GM19438 (cell line): ENCODE measurements at regions not wholly inside any gene's neighbourhood (a gene's known extent, or its start where the extent isn't known, plus 50 kb on each side); places are given as distances from the start of the nearest gene placed in this dataset.
"Not testable (repeated sequence)": the region's sequence is repeated elsewhere in the genome, so short reads cannot be mapped to it uniquely, and the experiment has no call there.

Experiments
- ATAC-seq: cut with Tn5 transposase; IDR thresholded peaks from one replicate; pipeline ENCODE4 v1.9.1; 2021; ENCODE audit warnings: low read depth; ENCODE audit not compliant: unreplicated experiment

DNA sequence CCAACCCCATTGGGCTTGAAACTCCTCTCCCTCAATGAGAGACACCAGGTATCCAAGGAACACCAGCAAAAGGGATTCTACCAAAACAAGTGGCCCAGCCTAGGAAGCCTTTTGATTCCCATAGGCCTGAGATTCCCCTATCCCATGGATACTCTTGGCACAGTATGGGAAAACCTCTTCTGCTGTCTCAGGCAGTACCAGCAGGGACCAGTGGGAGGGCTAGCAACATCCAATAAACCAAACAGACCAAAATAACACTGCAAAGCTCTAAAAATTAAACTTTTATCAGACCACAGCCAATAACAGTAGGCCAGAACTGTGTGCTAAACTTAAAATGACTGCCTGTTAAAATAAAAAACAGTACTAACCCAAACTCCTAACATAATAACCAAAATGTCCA lies 153.9 kb upstream of the CES5A start:
- ATAC-seq: no peak

- no peak for ATAC-seq
Measured at GRCh38 chr16:56022818-56023217, 147.6 kb upstream of the CES5A start.

GRCh38 chr16:56019274-56019673 lies 144.1 kb upstream of the CES5A start:
- no peak for ATAC-seq

GRCh38 chr16:56013962-56014552 lies 138.9 kb upstream of the CES5A start:
- ATAC-seq: no peak

GRCh38 chr16:56012482-56012811 lies 137.3 kb upstream of the CES5A start:
- ATAC-seq: no peak

DNA sequence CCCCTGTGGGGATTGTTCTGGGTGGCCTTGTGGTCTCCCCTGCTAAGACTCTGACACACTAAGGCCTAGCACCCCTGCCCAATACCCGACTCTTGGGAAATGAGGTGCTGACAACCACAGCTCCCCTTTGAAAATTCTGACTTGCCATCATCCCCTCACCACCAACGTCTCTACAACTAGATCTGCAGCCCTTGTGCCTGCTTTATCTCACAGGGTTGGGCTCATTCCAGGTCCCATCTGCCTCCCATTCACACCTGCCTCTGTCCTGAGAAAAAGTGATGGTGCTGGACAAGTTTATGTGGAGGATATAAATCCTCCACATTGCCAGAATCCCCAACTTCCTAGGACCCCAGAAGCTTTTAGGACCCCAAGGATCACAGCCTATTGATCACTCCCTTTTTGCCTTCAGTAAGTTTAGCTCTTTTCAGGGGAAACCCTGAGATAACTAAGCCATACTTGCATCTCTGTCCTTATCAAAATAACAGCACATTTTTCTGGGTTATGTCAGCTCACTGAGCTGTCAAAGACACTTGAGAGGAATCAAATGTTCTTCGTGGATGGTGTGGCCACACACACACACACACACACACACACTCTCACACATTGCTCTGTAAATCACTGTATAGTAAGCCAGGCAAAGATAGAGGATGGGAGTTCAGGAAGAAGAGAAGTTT lies 136.8 kb upstream of the CES5A start:
- no peak for ATAC-seq

DNA sequence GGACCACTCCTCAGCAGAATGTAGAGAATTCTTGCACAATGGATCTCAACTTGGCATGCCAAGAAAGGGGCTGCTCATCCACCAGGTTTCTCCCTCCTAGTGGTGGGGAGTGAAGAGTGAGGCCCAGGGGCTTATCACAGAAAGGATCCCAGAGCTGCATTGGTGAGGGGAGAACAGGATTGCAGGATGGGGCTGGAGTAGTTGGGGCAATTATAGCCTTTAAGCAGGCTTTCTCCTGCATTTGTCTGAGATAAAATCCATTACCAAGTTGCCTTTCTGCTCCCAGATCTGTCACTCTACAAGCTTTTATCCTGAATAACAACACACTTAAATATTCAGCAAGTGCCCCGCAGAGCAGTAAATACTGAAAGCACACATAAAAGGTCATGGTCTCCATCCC lies 130.8 kb upstream of the CES5A start:
- ATAC-seq: no peak

DNA sequence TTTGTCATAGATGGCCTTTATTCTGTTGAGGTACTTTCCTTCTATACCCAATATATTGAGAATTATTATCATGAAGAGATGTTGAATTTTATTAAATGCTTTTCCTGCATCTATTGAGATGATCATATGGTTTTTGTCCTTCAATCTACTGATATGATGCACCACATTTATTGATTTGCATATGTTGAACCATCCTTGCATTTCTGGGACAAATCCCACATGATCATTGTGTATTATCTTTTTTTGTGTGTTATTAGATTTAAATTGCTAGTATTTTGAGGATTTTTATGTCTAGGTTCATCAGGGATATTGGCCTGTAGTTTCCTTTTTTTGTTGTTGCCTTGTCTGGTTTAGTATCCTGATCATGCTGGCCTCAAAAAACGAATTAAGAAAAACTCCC lies 124.5 kb upstream of the CES5A start:
- no peak for ATAC-seq

DNA sequence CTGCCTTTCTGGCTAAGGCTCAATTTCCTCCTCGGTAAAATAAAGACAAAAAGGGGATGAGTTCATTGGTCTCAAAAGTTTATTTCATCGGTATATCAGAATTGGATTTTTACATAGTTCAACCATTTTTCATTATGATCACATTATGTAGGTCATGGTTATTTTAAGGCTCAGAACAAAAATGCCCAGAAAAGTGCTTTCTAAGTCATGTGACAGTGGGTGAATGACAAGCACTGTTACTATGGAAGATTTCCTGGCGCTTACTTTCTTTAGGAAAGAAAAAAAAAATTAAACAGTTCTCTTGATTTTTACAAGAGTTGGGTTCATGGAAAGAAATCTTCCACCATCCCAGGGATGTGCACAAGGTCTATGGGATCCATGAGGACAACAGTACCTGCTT lies 117.9 kb upstream of the CES5A start:
- no peak for ATAC-seq

DNA sequence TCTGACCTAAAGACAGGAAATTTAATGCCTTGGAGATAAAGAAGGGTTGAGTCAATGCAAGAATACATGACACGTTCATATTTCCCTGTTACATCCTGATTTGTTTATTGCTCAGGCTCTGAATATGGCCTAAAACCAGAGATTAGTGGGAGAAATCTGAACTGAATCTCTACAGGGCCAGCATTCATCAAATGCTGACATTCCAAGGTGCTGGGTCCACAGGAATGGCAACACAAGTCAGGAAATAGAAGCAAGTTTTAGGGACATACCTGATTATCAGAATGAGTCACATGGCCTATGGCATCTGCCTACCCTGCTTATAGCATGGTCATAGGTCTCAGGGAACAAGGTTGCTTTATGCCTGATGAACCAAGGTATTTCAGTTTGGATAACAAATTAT lies 117.4 kb upstream of the CES5A start:
- ATAC-seq: no peak

DNA sequence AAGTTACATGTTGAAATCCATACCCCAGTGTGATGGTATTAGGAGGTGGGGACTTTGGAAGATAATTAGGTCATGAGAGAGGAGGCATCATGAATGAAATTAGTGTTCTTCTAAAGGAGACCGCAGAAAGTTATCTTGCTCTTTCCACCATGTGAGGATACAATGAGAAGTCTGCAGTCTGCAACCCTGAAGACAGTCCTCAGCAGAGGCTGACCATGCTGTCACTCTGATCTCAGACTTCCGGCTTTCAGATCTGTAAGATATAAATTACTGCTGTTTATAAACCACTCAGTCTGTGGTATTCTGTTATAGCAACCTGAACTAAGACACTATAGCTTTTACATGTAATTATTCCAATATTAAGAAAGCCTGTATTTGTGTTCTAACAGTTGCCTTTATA lies 116.7 kb upstream of the CES5A start:
- no peak for ATAC-seq

DNA sequence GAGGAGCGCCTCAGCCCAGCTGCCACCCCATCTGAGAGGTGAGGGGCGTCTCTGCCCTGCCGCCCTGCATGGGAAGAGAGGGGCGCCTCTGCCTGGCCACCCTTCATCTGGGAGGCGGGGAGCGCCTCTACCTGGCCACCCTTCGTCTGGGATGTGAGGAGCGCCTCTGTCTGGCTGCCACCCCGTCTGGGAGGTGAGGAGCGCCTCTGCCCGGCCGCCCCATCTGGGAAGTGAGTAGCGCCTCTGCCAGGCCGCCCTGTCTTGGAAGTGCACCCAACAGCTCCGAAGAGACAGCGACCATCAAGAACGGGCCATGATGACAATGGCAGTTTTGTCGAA lies 114.4 kb upstream of the CES5A start:
- no peak for ATAC-seq

DNA sequence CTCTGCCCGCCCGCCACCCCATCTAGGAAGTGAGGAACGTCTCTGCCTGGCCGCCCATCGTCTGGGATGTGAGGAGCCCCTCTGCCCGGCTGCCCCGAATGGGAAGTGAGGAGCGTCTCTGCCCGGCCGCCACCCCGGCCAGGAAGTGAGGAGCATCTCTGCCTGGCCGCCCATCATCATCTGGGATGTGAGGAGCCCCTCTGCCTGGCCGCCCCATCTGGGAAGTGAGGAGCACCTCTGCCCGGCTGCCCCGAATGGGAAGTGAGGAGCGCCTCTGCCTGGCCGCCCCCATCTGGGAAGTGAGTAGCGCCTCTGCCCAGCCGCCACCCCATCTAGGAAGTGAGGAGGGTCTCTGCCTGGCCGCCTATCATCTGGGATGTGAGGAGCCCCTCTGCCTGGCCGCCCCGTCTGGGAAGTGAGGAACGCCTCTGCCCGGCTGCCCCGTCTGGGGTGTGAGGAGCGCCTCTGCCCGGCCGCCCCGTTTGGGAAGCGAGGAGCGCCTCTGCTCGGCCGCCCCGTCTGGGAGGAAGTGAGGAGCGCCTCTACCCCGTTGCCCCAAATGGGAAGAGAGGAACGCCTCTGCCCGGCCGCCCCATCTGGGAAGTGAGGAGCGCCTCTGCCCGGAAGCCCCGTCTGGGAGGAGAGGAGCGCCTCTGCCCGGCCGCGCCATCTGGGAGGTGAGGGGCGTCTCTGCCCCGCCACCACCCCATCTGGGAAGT lies 113.8 kb upstream of the CES5A start:
- ATAC-seq: not testable (repeated sequence)

DNA sequence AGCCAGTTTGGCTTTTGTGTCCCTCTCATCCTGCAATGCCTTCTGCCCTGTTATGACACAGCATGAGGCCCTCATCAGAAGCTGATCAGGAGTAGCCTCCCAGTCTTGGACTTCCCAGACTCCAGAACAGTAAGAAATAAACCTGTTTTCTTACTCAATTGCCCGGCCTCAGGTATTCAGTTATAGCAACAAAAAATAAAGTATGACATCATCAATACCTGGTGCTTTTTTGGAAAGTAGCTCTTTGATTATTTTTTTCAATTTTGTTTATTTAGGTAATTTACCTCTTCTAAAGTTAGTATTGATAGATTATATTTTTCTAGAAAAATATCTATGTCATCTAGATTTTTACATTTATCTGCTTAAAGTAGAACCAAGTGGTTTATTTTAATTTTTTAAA lies 112.8 kb upstream of the CES5A start:
- ATAC-seq: no peak

DNA sequence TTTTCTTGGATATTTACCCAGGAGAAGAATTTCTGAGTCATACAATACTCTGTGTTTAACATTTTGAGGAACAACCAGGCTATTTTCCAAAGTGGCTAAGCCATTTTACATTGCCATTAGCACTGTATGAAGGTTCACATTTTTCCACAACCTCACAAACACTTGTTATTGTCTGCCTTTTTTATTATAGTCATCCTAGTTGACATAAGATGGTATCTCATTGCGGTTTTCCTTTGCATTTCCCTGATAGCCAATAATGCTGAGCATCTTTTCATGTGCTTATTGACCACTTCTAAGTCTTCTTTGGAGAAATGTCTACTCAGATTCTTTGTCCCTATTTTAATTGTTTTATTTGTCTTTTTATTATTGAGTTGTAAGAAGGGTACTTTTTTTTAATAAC lies 107.4 kb upstream of the CES5A start:
- no peak for ATAC-seq

- no peak for ATAC-seq
Measured at GRCh38 chr16:55981557-55981956, 106.4 kb upstream of the CES5A start.

- no peak for ATAC-seq
Measured at GRCh38 chr16:55976815-55977214, 101.6 kb upstream of the CES5A start.

DNA sequence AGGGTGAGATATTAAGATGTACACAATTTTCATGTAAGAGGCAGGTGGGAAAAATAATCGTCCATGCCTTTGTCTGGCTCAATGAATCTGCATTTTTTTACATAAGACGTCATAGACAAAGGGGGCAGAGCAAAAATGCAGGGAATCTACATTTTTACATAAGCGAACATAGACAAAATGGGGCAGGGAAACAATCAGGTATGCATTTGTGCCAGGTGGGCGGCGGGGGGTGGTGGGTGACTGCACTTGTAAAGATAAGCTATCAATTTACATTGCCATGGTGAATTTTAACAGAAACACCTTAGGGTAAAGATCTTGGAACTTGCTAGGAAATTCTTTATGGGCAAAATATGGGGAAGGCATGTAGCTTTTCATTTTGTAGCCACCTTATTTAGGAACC lies 96.3 kb upstream of the CES5A start:
- ATAC-seq: no peak

- ATAC-seq: no peak
Measured at GRCh38 chr16:55968221-55968620, 93.0 kb upstream of the CES5A start.

- no peak for ATAC-seq
Measured at GRCh38 chr16:55964923-55965475, 89.8 kb upstream of the CES5A start.

- ATAC-seq: no peak
Measured at GRCh38 chr16:55955845-55956244, 80.7 kb upstream of the CES5A start.

DNA sequence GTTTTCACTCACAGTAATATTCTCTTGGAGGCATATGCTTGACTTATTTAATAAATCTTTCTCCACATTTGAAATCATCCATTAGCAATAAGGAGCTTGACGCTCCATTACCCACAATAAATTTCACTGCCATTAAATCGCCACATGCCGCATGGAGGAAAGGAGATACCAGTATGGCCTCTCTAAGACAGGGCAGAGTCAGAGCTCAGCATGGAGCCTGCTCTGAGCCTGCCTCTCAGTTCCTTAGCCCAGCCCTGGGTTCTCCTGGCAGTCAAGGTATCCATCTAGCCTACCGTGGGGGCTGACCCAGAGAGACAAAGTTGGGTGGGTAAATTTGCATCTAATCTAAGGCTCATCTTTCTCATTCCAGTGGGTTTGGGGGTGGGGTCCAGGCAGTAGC lies 80.3 kb upstream of the CES5A start:
- no peak for ATAC-seq
